GM23338 (cell line): ENCODE measurements at regions not wholly inside any gene's neighbourhood (a gene's known extent, or its start where the extent isn't known, plus 50 kb on each side); places are given as distances from the start of the nearest gene placed in this dataset.

Experiments used
- ATAC-seq: fragments of 200-7000 bp; cut with Tn5 transposase; 3 replicates; pipeline ENCODE4 v1.9.1; 2020
- DNase-seq: peaks from one replicate; pipeline ENCODE4 v3.0.0-alpha.2; 2015; ENCODE audit warnings: low spot score
- H2AFZ ChIP-seq: fragments of 200-600 bp; sonication (generic); 2 replicates; pipeline ENCODE4 v1.8.0; 2016; ENCODE audit warnings: antibody characterized with exemption, mild to moderate bottlenecking, moderate library complexity
- H3F3A ChIP-seq: fragments of 200-600 bp; sonication (generic); replicated peaks from 2 replicates; pipeline ENCODE4 v1.8.0; 2017; ENCODE audit warnings: antibody characterized with exemption, mixed run types, low read depth
- H3K27ac ChIP-seq: fragments of 200-600 bp; sonication (generic); 2 replicates; pipeline ENCODE4 v1.6.1; 2016; ENCODE audit warnings: low read depth
- H3K27me3 ChIP-seq: fragments of 200-600 bp; sonication (generic); 2 replicates; pipeline ENCODE4 v1.8.0; 2016; ENCODE audit warnings: mild to moderate bottlenecking, mixed run types, moderate library complexity; ENCODE audit not compliant: insufficient read depth
- H3K36me3 ChIP-seq: fragments of 200-600 bp; sonication (generic); 2 replicates; pipeline ENCODE4 v1.8.0; 2016; ENCODE audit warnings: mild to moderate bottlenecking; ENCODE audit not compliant: insufficient read depth
- H3K4me1 ChIP-seq: fragments of 200-600 bp; sonication (generic); 2 replicates; pipeline ENCODE4 v1.8.0; 2016; ENCODE audit warnings: mild to moderate bottlenecking, moderate library complexity; ENCODE audit not compliant: insufficient read depth
- H3K4me2 ChIP-seq: fragments of 200-600 bp; sonication (generic); 2 replicates; pipeline ENCODE4 v1.7.1; 2017; ENCODE audit warnings: mixed run types
- H3K4me3 ChIP-seq: fragments of 200-600 bp; sonication (generic); 2 replicates; pipeline ENCODE4 v1.6.1; 2016; ENCODE audit warnings: mixed run types
- H3K79me2 ChIP-seq: fragments of 200-600 bp; sonication (generic); replicated peaks from 2 replicates; pipeline ENCODE4 v1.8.0; 2017; ENCODE audit warnings: mild to moderate bottlenecking; ENCODE audit not compliant: insufficient read depth
- H3K9me2 ChIP-seq: fragments of 200-600 bp; sonication (generic); 2 replicates; pipeline ENCODE4 v1.8.0; 2017; ENCODE audit not compliant: insufficient read depth
- H4K20me1 ChIP-seq: fragments of 200-600 bp; sonication (generic); replicated peaks from 2 replicates; pipeline ENCODE4 v1.8.0; 2017; ENCODE audit warnings: mild to moderate bottlenecking; ENCODE audit not compliant: insufficient read depth
- H3K27ac Mint-ChIP-seq: 2 replicates; pipeline ENCODE4 v1.8.0; 2020; ENCODE audit warnings: inconsistent platforms, mild to moderate bottlenecking, moderate library complexity, mixed read lengths
- H3K27me3 Mint-ChIP-seq: 3 replicates; pipeline ENCODE4 v1.8.0; 2022; ENCODE audit warnings: low read depth, mild to moderate bottlenecking, moderate library complexity, mixed read lengths, inconsistent platforms; ENCODE audit not compliant: insufficient read depth, poor library complexity
- H3K36me3 Mint-ChIP-seq: 3 replicates; pipeline ENCODE4 v1.8.0; 2021; ENCODE audit warnings: low read depth, mild to moderate bottlenecking, inconsistent platforms, moderate library complexity, mixed read lengths
- H3K4me1 Mint-ChIP-seq: 3 replicates; pipeline ENCODE4 v1.8.0; 2020; ENCODE audit warnings: mild to moderate bottlenecking, inconsistent platforms, mixed read lengths
- H3K4me3 Mint-ChIP-seq: 3 replicates; pipeline ENCODE4 v1.8.0; 2021; ENCODE audit warnings: moderate library complexity, mild to moderate bottlenecking, inconsistent platforms, mixed read lengths
- H3K9me3 Mint-ChIP-seq: 3 replicates; pipeline ENCODE4 v1.8.0; 2020; ENCODE audit warnings: moderate library complexity, mild to moderate bottlenecking, inconsistent platforms, mixed read lengths
- CREB1 ChIP-seq: fragments of 250-450 bp; sonication (Bioruptor Pico); IDR thresholded peaks from 2 replicates; pipeline ENCODE4 v1.5.0; 2020; ENCODE audit warnings: low read depth, mild to moderate bottlenecking, moderate library complexity
- EZH2 ChIP-seq: fragments of 200-600 bp; sonication (generic); IDR thresholded peaks from one replicate; pipeline ENCODE4 v1.8.0; 2017; ENCODE audit warnings: antibody characterized with exemption, mild to moderate bottlenecking, low read depth; ENCODE audit not compliant: unreplicated experiment
- JUNB ChIP-seq: IDR thresholded peaks from one replicate; pipeline ENCODE4 v1.6.1; 2016; ENCODE audit warnings: antibody characterized with exemption; ENCODE audit not compliant: unreplicated experiment
- ZNF331 ChIP-seq: fragments of 250-450 bp; sonication (Bioruptor Pico); IDR thresholded peaks from 2 replicates; pipeline ENCODE4 v1.5.0; 2020; ENCODE audit warnings: low read depth, mild to moderate bottlenecking, moderate library complexity
- TF ChIP-seq, protein P1 (sequence below), 2 experiments: fragments of 200-600 bp in 1 of 2; sonication (generic) in 1 of 2; conservative IDR thresholded peaks; 2 replicates each; pipeline versions ENCODE4 v1.5.1 to v1.6.1; 2016 to 2017; ENCODE audit warnings: antibody characterized with exemption in 2 of 2, low read depth in 2 of 2, mild to moderate bottlenecking in 2 of 2, moderate library complexity in 1 of 2
- TF ChIP-seq, protein P2 (sequence below): IDR thresholded peaks from one replicate; pipeline ENCODE4 v1.6.1; 2018; ENCODE audit warnings: antibody characterized with exemption; ENCODE audit not compliant: unreplicated experiment
- TF ChIP-seq, protein P3 (sequence below): fragments of 250-450 bp; sonication (Bioruptor Pico); IDR thresholded peaks from 2 replicates; pipeline ENCODE4 v1.5.0; 2020; ENCODE audit warnings: mild to moderate bottlenecking, moderate library complexity

DNA sequence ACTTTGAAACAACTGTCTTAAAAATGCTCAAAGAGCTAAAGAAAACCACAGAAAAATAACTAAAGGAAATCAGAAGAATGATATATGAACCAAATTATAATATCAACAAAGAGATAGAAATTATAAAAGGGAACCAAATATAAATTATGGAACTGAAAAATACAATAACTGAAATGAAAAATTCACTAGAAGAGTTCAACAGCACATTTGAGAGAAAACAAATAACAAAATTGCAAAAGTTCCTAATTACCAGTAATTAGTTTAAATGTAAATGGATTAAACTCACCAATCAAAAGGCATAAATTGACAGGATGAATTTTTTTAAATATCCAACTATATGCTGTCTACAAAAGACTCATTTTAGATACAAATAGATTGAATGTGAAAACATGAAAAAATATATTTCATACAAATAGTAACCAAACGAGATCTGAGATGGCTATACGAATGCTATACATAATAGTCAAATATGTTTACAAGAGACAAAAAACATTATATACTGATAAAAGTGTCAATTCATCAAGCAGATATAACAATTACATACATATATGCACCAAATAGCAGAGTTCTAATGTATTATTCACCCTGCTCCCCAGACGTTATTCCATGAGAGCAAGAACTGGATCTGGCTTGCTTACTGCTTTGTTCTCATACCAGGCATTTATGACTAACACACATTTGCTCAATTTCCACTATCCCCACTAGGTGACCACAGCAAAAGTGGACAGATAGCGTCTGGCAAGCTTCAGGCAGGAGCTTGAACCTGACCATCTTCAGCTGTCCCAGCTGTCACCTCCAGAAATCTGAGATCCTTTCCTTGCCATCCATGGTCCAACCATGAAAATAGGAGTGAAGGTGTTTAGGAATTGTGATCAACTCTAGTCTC, 72.4 kb upstream of the SIRPA start (continued):
- TF ChIP-seq, protein P1, sequence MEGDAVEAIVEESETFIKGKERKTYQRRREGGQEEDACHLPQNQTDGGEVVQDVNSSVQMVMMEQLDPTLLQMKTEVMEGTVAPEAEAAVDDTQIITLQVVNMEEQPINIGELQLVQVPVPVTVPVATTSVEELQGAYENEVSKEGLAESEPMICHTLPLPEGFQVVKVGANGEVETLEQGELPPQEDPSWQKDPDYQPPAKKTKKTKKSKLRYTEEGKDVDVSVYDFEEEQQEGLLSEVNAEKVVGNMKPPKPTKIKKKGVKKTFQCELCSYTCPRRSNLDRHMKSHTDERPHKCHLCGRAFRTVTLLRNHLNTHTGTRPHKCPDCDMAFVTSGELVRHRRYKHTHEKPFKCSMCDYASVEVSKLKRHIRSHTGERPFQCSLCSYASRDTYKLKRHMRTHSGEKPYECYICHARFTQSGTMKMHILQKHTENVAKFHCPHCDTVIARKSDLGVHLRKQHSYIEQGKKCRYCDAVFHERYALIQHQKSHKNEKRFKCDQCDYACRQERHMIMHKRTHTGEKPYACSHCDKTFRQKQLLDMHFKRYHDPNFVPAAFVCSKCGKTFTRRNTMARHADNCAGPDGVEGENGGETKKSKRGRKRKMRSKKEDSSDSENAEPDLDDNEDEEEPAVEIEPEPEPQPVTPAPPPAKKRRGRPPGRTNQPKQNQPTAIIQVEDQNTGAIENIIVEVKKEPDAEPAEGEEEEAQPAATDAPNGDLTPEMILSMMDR (conservative IDR thresholded peaks at IDR 0.05; ENCODE audit: low read depth in 2 of 2), result no peak
- TF ChIP-seq ZNF331 (no peak), JUNB (no peak), EZH2 (no peak), CREB1 (CRISPR knock-in tag) (no peak)
- TF ChIP-seq, protein P2, sequence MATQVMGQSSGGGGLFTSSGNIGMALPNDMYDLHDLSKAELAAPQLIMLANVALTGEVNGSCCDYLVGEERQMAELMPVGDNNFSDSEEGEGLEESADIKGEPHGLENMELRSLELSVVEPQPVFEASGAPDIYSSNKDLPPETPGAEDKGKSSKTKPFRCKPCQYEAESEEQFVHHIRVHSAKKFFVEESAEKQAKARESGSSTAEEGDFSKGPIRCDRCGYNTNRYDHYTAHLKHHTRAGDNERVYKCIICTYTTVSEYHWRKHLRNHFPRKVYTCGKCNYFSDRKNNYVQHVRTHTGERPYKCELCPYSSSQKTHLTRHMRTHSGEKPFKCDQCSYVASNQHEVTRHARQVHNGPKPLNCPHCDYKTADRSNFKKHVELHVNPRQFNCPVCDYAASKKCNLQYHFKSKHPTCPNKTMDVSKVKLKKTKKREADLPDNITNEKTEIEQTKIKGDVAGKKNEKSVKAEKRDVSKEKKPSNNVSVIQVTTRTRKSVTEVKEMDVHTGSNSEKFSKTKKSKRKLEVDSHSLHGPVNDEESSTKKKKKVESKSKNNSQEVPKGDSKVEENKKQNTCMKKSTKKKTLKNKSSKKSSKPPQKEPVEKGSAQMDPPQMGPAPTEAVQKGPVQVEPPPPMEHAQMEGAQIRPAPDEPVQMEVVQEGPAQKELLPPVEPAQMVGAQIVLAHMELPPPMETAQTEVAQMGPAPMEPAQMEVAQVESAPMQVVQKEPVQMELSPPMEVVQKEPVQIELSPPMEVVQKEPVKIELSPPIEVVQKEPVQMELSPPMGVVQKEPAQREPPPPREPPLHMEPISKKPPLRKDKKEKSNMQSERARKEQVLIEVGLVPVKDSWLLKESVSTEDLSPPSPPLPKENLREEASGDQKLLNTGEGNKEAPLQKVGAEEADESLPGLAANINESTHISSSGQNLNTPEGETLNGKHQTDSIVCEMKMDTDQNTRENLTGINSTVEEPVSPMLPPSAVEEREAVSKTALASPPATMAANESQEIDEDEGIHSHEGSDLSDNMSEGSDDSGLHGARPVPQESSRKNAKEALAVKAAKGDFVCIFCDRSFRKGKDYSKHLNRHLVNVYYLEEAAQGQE, result no peak

DNA sequence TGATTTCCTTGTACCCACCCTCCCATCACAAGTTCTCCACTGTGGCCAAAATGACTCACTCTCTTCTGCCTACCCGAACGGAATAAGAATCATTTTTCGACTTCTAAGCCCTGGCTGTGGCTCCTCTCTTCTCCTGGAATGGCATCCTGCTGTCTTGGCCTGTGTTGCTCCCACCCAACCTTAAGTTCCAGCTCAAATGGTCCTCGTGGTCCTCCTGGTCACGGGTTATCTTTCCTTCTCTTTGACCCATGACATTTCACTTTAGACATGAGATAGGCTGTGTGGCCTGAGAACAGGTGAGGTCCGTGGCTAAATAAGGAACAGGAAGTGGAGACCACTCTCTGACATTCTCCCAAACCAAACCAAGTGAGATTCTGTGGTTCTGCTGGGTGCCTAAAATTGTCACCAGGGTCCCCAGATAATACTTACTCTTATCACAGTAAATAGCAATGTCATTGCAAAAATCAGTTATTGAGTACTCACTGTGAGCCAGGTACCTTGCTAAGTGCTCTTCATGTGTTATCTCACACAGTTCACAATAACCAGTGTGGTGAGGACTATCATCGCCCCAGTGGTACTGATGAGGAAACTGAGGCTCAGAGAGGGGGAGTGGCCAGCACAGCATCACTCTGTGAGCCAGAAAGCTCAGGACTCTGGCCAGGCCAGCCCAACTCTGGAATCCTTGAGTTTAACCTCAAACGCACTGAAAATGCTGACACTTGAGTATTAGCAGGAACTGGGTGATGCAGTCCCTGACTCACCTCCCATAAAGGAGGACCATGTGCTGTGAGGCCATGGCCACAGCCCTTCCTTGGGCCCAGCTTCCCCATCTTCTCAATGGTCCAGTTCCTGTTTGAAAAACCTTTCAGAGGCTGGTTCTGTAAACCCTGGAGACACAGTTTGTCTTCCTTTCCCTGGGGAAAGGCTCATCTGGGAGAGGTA, 74.8 kb upstream of the SIRPA start:
- H3K36me3 ChIP-seq, result no peaks in the 10 kb centered on the region
- DNase-seq (no peak), ATAC-seq (no peak)
- Mint-ChIP-seq H3K27ac (no peak overlapping the region), H3K9me3 (no peaks in the 10 kb centered on the region), H3K4me3 (no peak overlapping the region; the same call in 2 of the 3 replicates), H3K36me3 (no peaks in the 10 kb centered on the region), H3K27me3 (peaks cover 8% of the 10 kb centered on the region), H3K4me1 (peaks cover 31% of the 10 kb centered on the region)
- peaks cover 18% of the 10 kb centered on the region for H3K4me1 ChIP-seq
- H3K4me3 ChIP-seq, result no peak overlapping the region
- H3K27me3 ChIP-seq, result no peaks in the 10 kb centered on the region
- no peaks in the 10 kb centered on the region for H3K9me2 ChIP-seq
- H3K79me2 ChIP-seq, result no peaks in the 10 kb centered on the region
- H2AFZ ChIP-seq, result no peak overlapping the region
- TF ChIP-seq, protein P3, sequence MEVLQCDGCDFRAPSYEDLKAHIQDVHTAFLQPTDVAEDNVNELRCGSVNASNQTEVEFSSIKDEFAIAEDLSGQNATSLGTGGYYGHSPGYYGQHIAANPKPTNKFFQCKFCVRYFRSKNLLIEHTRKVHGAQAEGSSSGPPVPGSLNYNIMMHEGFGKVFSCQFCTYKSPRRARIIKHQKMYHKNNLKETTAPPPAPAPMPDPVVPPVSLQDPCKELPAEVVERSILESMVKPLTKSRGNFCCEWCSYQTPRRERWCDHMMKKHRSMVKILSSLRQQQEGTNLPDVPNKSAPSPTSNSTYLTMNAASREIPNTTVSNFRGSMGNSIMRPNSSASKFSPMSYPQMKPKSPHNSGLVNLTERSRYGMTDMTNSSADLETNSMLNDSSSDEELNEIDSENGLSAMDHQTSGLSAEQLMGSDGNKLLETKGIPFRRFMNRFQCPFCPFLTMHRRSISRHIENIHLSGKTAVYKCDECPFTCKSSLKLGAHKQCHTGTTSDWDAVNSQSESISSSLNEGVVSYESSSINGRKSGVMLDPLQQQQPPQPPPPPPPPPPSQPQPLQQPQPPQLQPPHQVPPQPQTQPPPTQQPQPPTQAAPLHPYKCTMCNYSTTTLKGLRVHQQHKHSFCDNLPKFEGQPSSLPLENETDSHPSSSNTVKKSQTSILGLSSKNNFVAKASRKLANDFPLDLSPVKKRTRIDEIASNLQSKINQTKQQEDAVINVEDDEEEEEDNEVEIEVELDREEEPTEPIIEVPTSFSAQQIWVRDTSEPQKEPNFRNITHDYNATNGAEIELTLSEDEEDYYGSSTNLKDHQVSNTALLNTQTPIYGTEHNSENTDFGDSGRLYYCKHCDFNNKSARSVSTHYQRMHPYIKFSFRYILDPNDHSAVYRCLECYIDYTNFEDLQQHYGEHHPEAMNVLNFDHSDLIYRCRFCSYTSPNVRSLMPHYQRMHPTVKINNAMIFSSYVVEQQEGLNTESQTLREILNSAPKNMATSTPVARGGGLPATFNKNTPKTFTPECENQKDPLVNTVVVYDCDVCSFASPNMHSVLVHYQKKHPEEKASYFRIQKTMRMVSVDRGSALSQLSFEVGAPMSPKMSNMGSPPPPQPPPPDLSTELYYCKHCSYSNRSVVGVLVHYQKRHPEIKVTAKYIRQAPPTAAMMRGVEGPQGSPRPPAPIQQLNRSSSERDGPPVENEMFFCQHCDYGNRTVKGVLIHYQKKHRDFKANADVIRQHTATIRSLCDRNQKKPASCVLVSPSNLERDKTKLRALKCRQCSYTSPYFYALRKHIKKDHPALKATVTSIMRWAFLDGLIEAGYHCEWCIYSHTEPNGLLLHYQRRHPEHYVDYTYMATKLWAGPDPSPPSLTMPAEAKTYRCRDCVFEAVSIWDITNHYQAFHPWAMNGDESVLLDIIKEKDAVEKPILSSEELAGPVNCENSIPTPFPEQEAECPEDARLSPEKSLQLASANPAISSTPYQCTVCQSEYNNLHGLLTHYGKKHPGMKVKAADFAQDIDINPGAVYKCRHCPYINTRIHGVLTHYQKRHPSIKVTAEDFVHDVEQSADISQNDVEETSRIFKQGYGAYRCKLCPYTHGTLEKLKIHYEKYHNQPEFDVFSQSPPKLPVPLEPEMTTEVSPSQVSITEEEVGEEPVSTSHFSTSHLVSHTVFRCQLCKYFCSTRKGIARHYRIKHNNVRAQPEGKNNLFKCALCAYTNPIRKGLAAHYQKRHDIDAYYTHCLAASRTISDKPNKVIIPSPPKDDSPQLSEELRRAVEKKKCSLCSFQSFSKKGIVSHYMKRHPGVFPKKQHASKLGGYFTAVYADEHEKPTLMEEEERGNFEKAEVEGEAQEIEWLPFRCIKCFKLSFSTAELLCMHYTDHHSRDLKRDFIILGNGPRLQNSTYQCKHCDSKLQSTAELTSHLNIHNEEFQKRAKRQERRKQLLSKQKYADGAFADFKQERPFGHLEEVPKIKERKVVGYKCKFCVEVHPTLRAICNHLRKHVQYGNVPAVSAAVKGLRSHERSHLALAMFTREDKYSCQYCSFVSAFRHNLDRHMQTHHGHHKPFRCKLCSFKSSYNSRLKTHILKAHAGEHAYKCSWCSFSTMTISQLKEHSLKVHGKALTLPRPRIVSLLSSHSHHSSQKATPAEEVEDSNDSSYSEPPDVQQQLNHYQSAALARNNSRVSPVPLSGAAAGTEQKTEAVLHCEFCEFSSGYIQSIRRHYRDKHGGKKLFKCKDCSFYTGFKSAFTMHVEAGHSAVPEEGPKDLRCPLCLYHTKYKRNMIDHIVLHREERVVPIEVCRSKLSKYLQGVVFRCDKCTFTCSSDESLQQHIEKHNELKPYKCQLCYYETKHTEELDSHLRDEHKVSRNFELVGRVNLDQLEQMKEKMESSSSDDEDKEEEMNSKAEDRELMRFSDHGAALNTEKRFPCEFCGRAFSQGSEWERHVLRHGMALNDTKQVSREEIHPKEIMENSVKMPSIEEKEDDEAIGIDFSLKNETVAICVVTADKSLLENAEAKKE, result no peak
- H4K20me1 ChIP-seq, result no peaks in the 10 kb centered on the region
- no peak overlapping the region for H3K27ac ChIP-seq
- H3F3A ChIP-seq, result no peaks in the 10 kb centered on the region
- no peak overlapping the region for H3K4me2 ChIP-seq
